CD4-positive, CD25-positive, alpha-beta regulatory T cell (primary cell): ENCODE measurements at regions not wholly inside any gene's neighbourhood (a gene's known extent, or its start where the extent isn't known, plus 50 kb on each side); places are given as distances from the start of the nearest gene placed in this dataset.

Source experiments
- ATAC-seq, 2 donors: fragments of 150-1000 bp; cut with Tn5 transposase; one replicate each; pipeline ENCODE4 v1.10.0; 2021; ENCODE audit warnings: low read depth in 2 of 2, moderate number of reproducible peaks in 2 of 2, moderate library complexity in 1 of 2
- DNase-seq, 3 donors: peaks; one replicate each; pipeline versions ENCODE4 v3.0.0 to v3.0.0-alpha.2; 2012 to 2022; ENCODE audit warnings: mixed read lengths in 1 of 3
- H3K27ac ChIP-seq: one replicate; pipeline ENCODE4 v1.7.0; 2013; ENCODE audit warnings: mild to moderate bottlenecking, low read length; ENCODE audit not compliant: insufficient read depth, poor library complexity, severe bottlenecking
- H3K27me3 ChIP-seq: one replicate; pipeline ENCODE4 v1.7.0; 2013; ENCODE audit warnings: low read length; ENCODE audit not compliant: control insufficient read depth, insufficient read depth
- H3K36me3 ChIP-seq: one replicate; pipeline ENCODE4 v1.7.0; 2013; ENCODE audit warnings: mild to moderate bottlenecking, low read length, moderate library complexity; ENCODE audit not compliant: control insufficient read depth, insufficient read depth
- H3K4me1 ChIP-seq: 2 replicates; pipeline ENCODE4 v1.7.0; 2013; ENCODE audit warnings: mild to moderate bottlenecking, low read length; ENCODE audit not compliant: insufficient read depth, control insufficient read depth, poor library complexity, severe bottlenecking
- H3K4me3 ChIP-seq: one replicate; pipeline ENCODE4 v1.7.0; 2013; ENCODE audit warnings: low read depth, mild to moderate bottlenecking, low read length, moderate library complexity
- H3K9me3 ChIP-seq, 2 experiments: 1 replicate in 1 of 2; 2 replicates in 1 of 2; pipeline ENCODE4 v1.7.0; 2013; ENCODE audit warnings: low read length in 2 of 2, mild to moderate bottlenecking in 1 of 2, moderate library complexity in 1 of 2; ENCODE audit not compliant: control insufficient read depth in 2 of 2
- H3K27ac Mint-ChIP-seq, 3 donors: one replicate each; pipeline ENCODE4 v1.8.0; 2020 to 2022; ENCODE audit warnings: mild to moderate bottlenecking in 3 of 3, mixed read lengths in 3 of 3, moderate library complexity in 2 of 3
- H3K27me3 Mint-ChIP-seq: one replicate; pipeline ENCODE4 v1.8.0; 2022; ENCODE audit warnings: mild to moderate bottlenecking, mixed read lengths
- H3K36me3 Mint-ChIP-seq: one replicate; pipeline ENCODE4 v1.8.0; 2020; ENCODE audit warnings: mixed read lengths
- H3K4me1 Mint-ChIP-seq, 4 donors: one replicate each; pipeline ENCODE4 v1.8.0; 2020 to 2022; ENCODE audit warnings: mixed read lengths in 4 of 4, mild to moderate bottlenecking in 1 of 4
- H3K4me3 Mint-ChIP-seq, 4 donors: one replicate each; pipeline ENCODE4 v1.8.0; 2020 to 2022; ENCODE audit warnings: mild to moderate bottlenecking in 4 of 4, mixed read lengths in 4 of 4, moderate library complexity in 3 of 4
- H3K9me3 Mint-ChIP-seq, 7 donors: one replicate each; pipeline ENCODE4 v1.8.0; 2020 to 2022; ENCODE audit warnings: mixed read lengths in 7 of 7, mild to moderate bottlenecking in 3 of 7, moderate library complexity in 2 of 7

GRCh38 chr12:107277855-107278254 is 184.5 kb upstream of the CRY1 start:
- H3K27ac ChIP-seq: no peak overlapping the region
- ATAC-seq: no peak
- no peak overlapping the region for H3K27ac Mint-ChIP-seq

DNA sequence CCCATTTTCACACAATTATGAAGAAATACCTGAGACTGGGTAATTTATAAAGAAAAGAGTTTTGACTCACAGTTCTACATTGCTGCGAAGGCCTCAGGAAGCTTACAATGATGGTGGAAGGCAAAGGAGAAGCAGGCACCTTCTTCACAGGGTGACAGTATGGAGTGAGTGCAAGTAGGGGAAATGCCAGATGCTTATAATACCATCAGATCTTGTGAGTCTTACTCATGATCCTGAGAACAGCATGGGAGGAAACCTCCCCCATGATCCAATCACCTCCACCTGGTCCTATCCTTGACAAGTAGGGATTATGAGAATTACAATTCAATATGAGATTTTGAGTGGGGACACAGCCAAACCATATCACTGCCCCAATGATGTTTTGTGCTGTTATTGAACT is 189.3 kb upstream of the CRY1 start:
- H3K9me3 Mint-ChIP-seq: peaks cover 0 to 6% (median 2%) of the 10 kb centered on the region in 7 donors
- DNase-seq: no peak
- Histone ChIP-seq H3K27ac (no peak overlapping the region), H3K4me3 (no peak overlapping the region), H3K36me3 (no peaks in the 10 kb centered on the region), H3K27me3 (peaks cover 2% of the 10 kb centered on the region), H3K9me3 (no peaks in the 10 kb centered on the region), H3K4me1 (no peaks in the 10 kb centered on the region)
- peaks cover 14% of the 10 kb centered on the region for H3K27me3 Mint-ChIP-seq
- no peaks in the 10 kb centered on the region for H3K36me3 Mint-ChIP-seq
- H3K27ac Mint-ChIP-seq: no peak overlapping the region
- H3K4me1 Mint-ChIP-seq: peaks cover 1 to 7% (median 3%) of the 10 kb centered on the region in 4 donors
- H3K4me3 Mint-ChIP-seq: no peak overlapping the region
- ATAC-seq: no peak

More at GRCh38 chr12:107277855-107278254, 184.5 kb upstream of the CRY1 start:
- Histone ChIP-seq H3K4me3 (no peak overlapping the region), H3K4me1 (no peaks in the 10 kb centered on the region), H3K36me3 (no peaks in the 10 kb centered on the region), H3K27me3 (peaks cover 11% of the 10 kb centered on the region), H3K9me3 (no peaks in the 10 kb centered on the region)
- no peaks in the 10 kb centered on the region for H3K4me1 Mint-ChIP-seq
- no peak for DNase-seq
- H3K9me3 Mint-ChIP-seq: peaks cover 0 to 3% (median 2%) of the 10 kb centered on the region in 7 donors
- no peaks in the 10 kb centered on the region for H3K36me3 Mint-ChIP-seq
- H3K4me3 Mint-ChIP-seq: no peak overlapping the region
- H3K27me3 Mint-ChIP-seq: peaks cover 38% of the 10 kb centered on the region

GRCh38 chr12:107283652-107284051 is 190.3 kb upstream of the CRY1 start:
- no peaks in the 10 kb centered on the region for H3K36me3 ChIP-seq
- no peak overlapping the region for H3K27ac ChIP-seq
- H3K9me3 ChIP-seq: no peaks in the 10 kb centered on the region
- no peaks in the 10 kb centered on the region for H3K36me3 Mint-ChIP-seq
- no peaks in the 10 kb centered on the region for H3K4me1 ChIP-seq
- H3K4me1 Mint-ChIP-seq: peaks cover 6 to 15% (median 8%) of the 10 kb centered on the region in 4 donors
- peaks cover 9% of the 10 kb centered on the region for H3K27me3 Mint-ChIP-seq
- no peak for ATAC-seq
- H3K4me3 ChIP-seq: no peak overlapping the region
- no peak for DNase-seq
- H3K4me3 Mint-ChIP-seq: no peak overlapping the region
- peaks cover 2% of the 10 kb centered on the region for H3K27me3 ChIP-seq
- no peak overlapping the region for H3K27ac Mint-ChIP-seq
- peaks cover 0 to 5% (median 1%) of the 10 kb centered on the region in 7 donors for H3K9me3 Mint-ChIP-seq

DNA sequence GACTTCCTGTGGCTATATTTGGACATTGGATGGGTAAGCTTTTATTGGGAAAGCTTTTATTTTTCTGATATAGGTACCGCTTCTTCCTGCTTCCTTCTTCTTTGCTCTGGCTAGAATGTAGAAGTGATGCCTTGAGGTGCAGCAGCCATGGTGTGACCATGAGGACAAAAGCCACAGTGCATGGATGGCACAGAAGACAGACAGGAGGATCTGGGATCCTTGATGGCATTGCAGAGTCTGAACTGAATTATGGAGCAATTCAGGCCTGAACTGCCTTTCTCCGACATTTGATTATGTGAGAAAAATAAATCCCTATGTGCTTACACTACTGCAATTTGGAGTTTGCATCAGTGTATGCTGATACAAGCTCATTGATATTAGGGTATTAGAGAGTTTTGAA is 191.3 kb upstream of the CRY1 start:
- ATAC-seq (no peak), DNase-seq (no peak)
- Histone ChIP-seq H3K27me3 (peaks cover 2% of the 10 kb centered on the region), H3K36me3 (no peaks in the 10 kb centered on the region), H3K9me3 (no peaks in the 10 kb centered on the region), H3K4me3 (no peak overlapping the region), H3K4me1 (no peaks in the 10 kb centered on the region), H3K27ac (no peak overlapping the region)
- Mint-ChIP-seq H3K9me3 (peaks cover 0 to 5% (median 0%) of the 10 kb centered on the region in 7 donors), H3K36me3 (no peaks in the 10 kb centered on the region), H3K4me1 (peaks cover 6 to 20% (median 9%) of the 10 kb centered on the region in 4 donors), H3K4me3 (no peak overlapping the region), H3K27me3 (peaks cover 9% of the 10 kb centered on the region), H3K27ac (no peak overlapping the region)

GRCh38 chr12:107287436-107288413 is 194.4 kb upstream of the CRY1 start:
- DNase-seq (peak in 1 of 3 donors; percentile 73), ATAC-seq (peak; percentile 55 to 72)
- no peaks in the 10 kb centered on the region for H3K36me3 Mint-ChIP-seq
- Histone ChIP-seq H3K27me3 (peaks cover 2% of the 10 kb centered on the region), H3K27ac (no peak overlapping the region), H3K4me3 (peak overlapping the region; percentile 57), H3K9me3 (no peaks in the 10 kb centered on the region), H3K36me3 (no peaks in the 10 kb centered on the region), H3K4me1 (no peaks in the 10 kb centered on the region)
- H3K9me3 Mint-ChIP-seq: peaks cover 0 to 5% (median 0%) of the 10 kb centered on the region in 7 donors
- peak overlapping the region in 2 of 3 donors; percentile 53 to 74 for H3K27ac Mint-ChIP-seq
- peaks cover 6 to 20% (median 9%) of the 10 kb centered on the region in 4 donors for H3K4me1 Mint-ChIP-seq
- peak overlapping the region in 2 of 4 donors; percentile 51 to 59 for H3K4me3 Mint-ChIP-seq
- no peaks in the 10 kb centered on the region for H3K27me3 Mint-ChIP-seq

GRCh38 chr12:107288414-107289127 is 195.2 kb upstream of the CRY1 start:
- no peak overlapping the region for H3K4me3 Mint-ChIP-seq
- H3K9me3 ChIP-seq: no peaks in the 10 kb centered on the region
- peaks cover 6 to 20% (median 9%) of the 10 kb centered on the region in 4 donors for H3K4me1 Mint-ChIP-seq
- DNase-seq: no peak
- H3K36me3 ChIP-seq: no peaks in the 10 kb centered on the region
- peaks cover 2% of the 10 kb centered on the region for H3K27me3 ChIP-seq
- peak overlapping the region in 1 of 3 donors; percentile 74 for H3K27ac Mint-ChIP-seq
- no peak overlapping the region for H3K27ac ChIP-seq
- H3K36me3 Mint-ChIP-seq: no peaks in the 10 kb centered on the region
- H3K27me3 Mint-ChIP-seq: peaks cover under 1% of the 10 kb centered on the region
- ATAC-seq: no peak
- H3K9me3 Mint-ChIP-seq: peaks cover 0 to 5% (median 0%) of the 10 kb centered on the region in 7 donors
- no peaks in the 10 kb centered on the region for H3K4me1 ChIP-seq
- H3K4me3 ChIP-seq: no peak overlapping the region

DNA sequence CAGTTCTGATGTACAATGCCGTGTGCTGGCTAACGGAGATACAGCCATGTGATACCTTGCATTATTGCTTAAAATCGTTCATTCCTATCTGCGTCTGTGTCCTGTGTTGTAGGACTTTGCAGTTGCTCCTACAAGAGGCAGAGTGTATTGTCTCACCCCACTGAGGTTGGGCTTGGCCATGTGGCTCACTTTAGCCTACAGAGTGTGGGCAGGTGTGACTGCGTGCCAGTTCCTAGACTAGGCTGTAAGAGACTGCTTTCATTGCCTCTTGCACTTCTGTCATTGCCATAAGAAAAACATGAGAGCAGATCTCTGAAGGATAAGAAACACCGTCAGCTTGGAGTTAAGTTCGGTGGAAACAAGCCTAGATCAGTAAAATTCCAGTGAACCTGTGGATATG is 197.7 kb upstream of the CRY1 start:
- Mint-ChIP-seq H3K4me1 (peaks cover 6 to 25% (median 9%) of the 10 kb centered on the region in 4 donors), H3K4me3 (no peak overlapping the region), H3K27me3 (peaks cover 12% of the 10 kb centered on the region), H3K36me3 (no peaks in the 10 kb centered on the region), H3K9me3 (peaks cover 0 to 1% (median 0%) of the 10 kb centered on the region in 7 donors), H3K27ac (no peak overlapping the region)
- no peaks in the 10 kb centered on the region for H3K36me3 ChIP-seq
- DNase-seq (no peak), ATAC-seq (no peak)
- H3K27me3 ChIP-seq: no peaks in the 10 kb centered on the region
- H3K9me3 ChIP-seq: no peaks in the 10 kb centered on the region
- H3K4me1 ChIP-seq: no peaks in the 10 kb centered on the region
- H3K27ac ChIP-seq: no peak overlapping the region
- no peak overlapping the region for H3K4me3 ChIP-seq
